OCI-LY3 (cell line): ENCODE measurements at regions not wholly inside any gene's neighbourhood (a gene's known extent, or its start where the extent isn't known, plus 50 kb on each side); places are given as distances from the start of the nearest gene placed in this dataset.

ENCODE experiments used
- H2AFZ ChIP-seq: fragments of 200-600, 300-600 bp; shearing (Covaris generic); 2 replicates; pipeline ENCODE4 v1.6.0; 2014; ENCODE audit warnings: antibody characterized with exemption, low read depth, low read length
- H3K27ac ChIP-seq: fragments of 200-600, 300-600 bp; sonication (generic); 2 replicates; pipeline ENCODE4 v1.5.1; 2014; ENCODE audit warnings: mild to moderate bottlenecking, low read length, moderate library complexity, mixed read lengths
- H3K27me3 ChIP-seq: fragments of 200-600, 300-600 bp; sonication (generic); 2 replicates; pipeline ENCODE4 v1.6.1; 2014; ENCODE audit warnings: low read depth, low read length, mixed read lengths
- H3K36me3 ChIP-seq: fragments of 200-600, 300-600 bp; sonication (generic); replicated peaks from 2 replicates; pipeline ENCODE3; 2014; ENCODE audit warnings: low read depth, low read length, mixed read lengths
- H3K4me1 ChIP-seq: fragments of 300-600, 200-600 bp; sonication (generic); 2 replicates; pipeline ENCODE4 v1.6.1; 2014; ENCODE audit warnings: low read length, mixed read lengths
- H3K4me2 ChIP-seq: fragments of 200-600, 300-600 bp; sonication (generic); 2 replicates; pipeline ENCODE4 v1.6.1; 2014; ENCODE audit warnings: low read length, mixed read lengths
- H3K4me3 ChIP-seq: fragments of 300-600, 200-600 bp; sonication (generic); 2 replicates; pipeline ENCODE4 v1.5.1; 2014; ENCODE audit warnings: antibody characterized with exemption, mild to moderate bottlenecking, low read length, moderate library complexity
- H3K79me2 ChIP-seq: fragments of 300-600, 200-600 bp; shearing (Covaris generic); 2 replicates; pipeline ENCODE4 v1.6.1; 2014; ENCODE audit warnings: mild to moderate bottlenecking, low read length, mixed read lengths
- H3K9ac ChIP-seq: fragments of 300-600, 200-600 bp; shearing (Covaris generic); 2 replicates; pipeline ENCODE4 v1.6.0; 2014; ENCODE audit warnings: mild to moderate bottlenecking, low read length, moderate library complexity
- H3K9me3 ChIP-seq: fragments of 200-600, 300-600 bp; shearing (Covaris generic); 2 replicates; pipeline ENCODE4 v1.6.1; 2014; ENCODE audit warnings: low read length, mixed read lengths; ENCODE audit not compliant: insufficient read depth
- H4K20me1 ChIP-seq: fragments of 200-600, 300-600 bp; sonication (generic); 2 replicates; pipeline ENCODE4 v1.6.1; 2016; ENCODE audit warnings: low read length, mixed read lengths; ENCODE audit not compliant: insufficient read depth
- EZH2phosphoT487 ChIP-seq: fragments of 200-600 bp; shearing (Covaris generic); IDR thresholded peaks from 2 replicates; pipeline ENCODE4 v1.6.1; 2018; ENCODE audit warnings: antibody characterized with exemption, mixed run types, low read depth
- TF ChIP-seq, protein P1 (sequence below): fragments of 200-600, 300-600 bp; sonication (generic); IDR thresholded peaks from 2 replicates; pipeline ENCODE4 v1.5.1; 2014; ENCODE audit warnings: antibody characterized with exemption, low read length, low read depth

DNA sequence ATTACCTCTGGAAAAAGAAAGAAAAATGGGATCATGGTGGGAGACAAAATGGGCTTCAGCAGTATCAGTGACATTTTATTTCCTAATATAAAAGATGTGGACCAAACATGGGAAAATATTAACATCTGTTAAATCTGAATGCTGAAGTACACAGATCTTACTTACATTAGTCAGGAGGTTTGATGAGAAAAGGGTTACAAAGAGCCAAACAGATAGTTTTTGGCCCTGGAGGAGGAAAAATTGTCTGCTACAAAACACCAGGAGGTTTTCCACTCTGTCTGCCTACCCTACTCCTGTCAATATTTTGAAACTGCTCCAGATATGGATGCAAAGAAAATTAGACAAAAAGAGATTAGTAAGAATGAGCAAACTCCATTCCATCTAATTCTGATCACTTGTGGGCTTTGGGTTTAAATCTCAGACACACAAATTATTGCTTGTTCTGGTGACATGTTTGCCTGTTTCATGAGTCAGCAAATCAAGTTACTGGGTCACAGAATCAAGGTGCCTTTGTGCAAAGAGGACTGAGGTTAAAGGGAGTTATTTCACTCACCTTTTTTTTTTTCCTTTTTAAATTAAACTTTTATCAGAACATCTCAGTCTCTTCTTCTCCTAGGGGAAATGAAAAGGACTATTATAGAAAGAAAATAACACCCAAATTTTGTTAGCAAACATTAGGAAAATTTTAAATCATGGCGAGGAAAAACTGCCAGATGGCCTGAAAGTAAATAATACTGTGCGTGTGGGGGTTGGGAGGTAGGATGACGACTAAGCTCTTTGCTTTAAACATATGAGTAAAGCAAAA, 87.0 kb upstream of the SPATS2L start:
- Histone ChIP-seq H4K20me1 (no peaks in the 10 kb centered on the region), H3K4me1 (no peaks in the 10 kb centered on the region), H3K4me2 (no peak overlapping the region), H3K79me2 (no peaks in the 10 kb centered on the region), H3K27me3 (0 out of 2 replicates have a peak, but pooled peaks cover 7% of the 10 kb centered on the region), H3K36me3 (no peaks in the 10 kb centered on the region), H3K27ac (no peak overlapping the region), H3K9me3 (no peaks in the 10 kb centered on the region), H3K4me3 (no peak overlapping the region), H2AFZ (no peak overlapping the region), H3K9ac (no peak overlapping the region)
- TF ChIP-seq EZH2phosphoT487 = no peak
- TF ChIP-seq, protein P1, sequence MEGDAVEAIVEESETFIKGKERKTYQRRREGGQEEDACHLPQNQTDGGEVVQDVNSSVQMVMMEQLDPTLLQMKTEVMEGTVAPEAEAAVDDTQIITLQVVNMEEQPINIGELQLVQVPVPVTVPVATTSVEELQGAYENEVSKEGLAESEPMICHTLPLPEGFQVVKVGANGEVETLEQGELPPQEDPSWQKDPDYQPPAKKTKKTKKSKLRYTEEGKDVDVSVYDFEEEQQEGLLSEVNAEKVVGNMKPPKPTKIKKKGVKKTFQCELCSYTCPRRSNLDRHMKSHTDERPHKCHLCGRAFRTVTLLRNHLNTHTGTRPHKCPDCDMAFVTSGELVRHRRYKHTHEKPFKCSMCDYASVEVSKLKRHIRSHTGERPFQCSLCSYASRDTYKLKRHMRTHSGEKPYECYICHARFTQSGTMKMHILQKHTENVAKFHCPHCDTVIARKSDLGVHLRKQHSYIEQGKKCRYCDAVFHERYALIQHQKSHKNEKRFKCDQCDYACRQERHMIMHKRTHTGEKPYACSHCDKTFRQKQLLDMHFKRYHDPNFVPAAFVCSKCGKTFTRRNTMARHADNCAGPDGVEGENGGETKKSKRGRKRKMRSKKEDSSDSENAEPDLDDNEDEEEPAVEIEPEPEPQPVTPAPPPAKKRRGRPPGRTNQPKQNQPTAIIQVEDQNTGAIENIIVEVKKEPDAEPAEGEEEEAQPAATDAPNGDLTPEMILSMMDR = no peak

DNA sequence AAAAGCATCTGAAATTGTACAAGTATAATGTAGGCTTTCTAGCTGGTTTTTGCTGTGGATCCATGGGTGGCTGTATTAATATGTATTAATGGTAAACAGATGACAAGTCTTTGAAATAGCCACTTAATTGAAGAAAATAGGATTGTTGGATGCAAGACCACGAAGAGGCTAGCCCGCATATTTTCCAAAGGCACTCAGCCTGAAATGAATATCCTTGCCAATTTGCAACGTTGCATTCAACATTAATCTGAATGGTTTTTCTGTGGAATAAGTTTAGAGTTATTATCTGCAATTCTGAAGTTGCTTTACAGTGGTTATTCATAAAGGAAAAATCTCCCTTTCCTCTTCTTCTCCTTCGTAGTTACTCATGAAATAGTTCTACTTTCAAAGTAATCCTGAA, 86.2 kb upstream of the SPATS2L start:
- no peak overlapping the region for H3K4me3 ChIP-seq
- no peaks in the 10 kb centered on the region for H3K79me2 ChIP-seq
- H3K9ac ChIP-seq = no peak overlapping the region
- no peak overlapping the region for H3K27ac ChIP-seq
- no peak overlapping the region for H3K4me2 ChIP-seq
- H3K36me3 ChIP-seq = no peaks in the 10 kb centered on the region
- no peaks in the 10 kb centered on the region for H4K20me1 ChIP-seq
- no peaks in the 10 kb centered on the region for H3K9me3 ChIP-seq
- no peak overlapping the region for H2AFZ ChIP-seq
- H3K27me3 ChIP-seq = 0 out of 2 replicates have a peak, but pooled peaks cover 4% of the 10 kb centered on the region
- no peak for TF ChIP-seq EZH2phosphoT487
- TF ChIP-seq, protein P1 = no peak
- no peaks in the 10 kb centered on the region for H3K4me1 ChIP-seq

DNA sequence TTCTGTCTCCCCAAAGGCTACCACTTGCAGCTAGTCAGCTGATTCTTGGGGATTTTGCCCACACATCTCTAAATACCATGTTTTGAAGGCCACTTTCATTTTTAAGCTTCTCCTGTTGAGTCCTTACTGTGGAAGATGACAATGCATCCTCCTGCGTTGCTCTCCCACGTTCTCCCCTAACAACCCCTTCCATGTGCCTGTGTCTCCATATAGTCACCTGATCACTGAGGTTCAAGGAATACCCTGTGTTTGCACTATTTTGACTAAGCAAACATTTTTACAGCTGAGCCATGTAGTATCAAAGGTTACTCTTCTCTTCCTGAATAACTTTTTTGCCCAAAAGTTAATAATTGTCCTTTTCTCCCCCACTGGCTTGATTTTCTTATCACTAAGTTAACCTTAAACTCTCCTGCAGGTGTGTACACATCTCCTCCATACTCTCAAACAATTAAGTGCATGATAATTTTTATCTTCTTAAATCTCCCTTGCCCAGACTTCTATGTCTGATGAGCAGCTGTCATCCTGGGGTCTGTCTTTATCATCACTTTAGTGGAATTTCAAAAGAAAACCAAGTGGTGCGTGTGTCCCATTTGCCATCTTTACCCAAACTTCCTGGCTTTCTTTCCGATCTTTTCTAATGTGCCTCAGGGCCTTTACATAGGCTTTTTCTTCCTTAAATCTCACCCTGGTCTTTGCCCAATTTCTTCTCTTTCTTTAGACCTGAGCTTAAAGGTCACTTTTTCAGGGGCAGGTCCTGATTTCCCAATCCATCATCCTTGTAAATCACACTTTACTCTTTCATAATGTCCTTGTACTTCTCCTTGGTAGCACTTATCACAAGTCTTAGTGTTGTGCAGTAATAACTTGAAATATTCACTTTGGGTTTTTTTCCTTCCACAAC, 85.2 kb upstream of the SPATS2L start:
- Histone ChIP-seq H3K27me3 (no peaks in the 10 kb centered on the region), H3K4me3 (no peak overlapping the region), H3K27ac (no peak overlapping the region), H2AFZ (no peak overlapping the region), H3K9ac (no peak overlapping the region), H3K9me3 (no peaks in the 10 kb centered on the region), H3K4me2 (no peak overlapping the region), H3K4me1 (no peaks in the 10 kb centered on the region), H3K36me3 (no peaks in the 10 kb centered on the region), H3K79me2 (no peaks in the 10 kb centered on the region), H4K20me1 (no peaks in the 10 kb centered on the region)
- TF ChIP-seq EZH2phosphoT487 = no peak
- TF ChIP-seq, protein P1 = no peak

DNA sequence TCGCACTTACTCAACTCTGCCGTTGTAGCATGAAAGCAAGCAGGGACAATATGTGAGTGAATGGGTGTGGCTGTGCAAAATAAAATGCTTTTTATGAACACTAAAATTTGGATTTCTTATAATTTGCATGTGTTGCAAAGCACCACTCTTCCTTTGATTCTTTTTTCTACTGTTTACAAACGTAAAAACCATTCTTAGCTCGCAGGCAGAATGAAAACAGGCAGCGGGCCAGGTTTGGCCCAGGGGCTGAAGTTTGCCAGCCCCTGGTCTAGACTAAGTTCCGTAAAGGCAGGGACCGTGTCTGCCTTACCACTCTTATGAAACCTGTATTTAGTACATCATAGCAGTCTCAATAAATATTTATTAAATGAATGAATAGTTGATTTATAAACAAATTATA, 83.7 kb upstream of the SPATS2L start:
- no peaks in the 10 kb centered on the region for H3K27me3 ChIP-seq
- H3K9me3 ChIP-seq = no peaks in the 10 kb centered on the region
- H4K20me1 ChIP-seq = no peaks in the 10 kb centered on the region
- TF ChIP-seq, protein P1 = no peak
- no peak for TF ChIP-seq EZH2phosphoT487
- H3K79me2 ChIP-seq = no peaks in the 10 kb centered on the region
- no peak overlapping the region for H3K4me2 ChIP-seq
- H3K27ac ChIP-seq = no peak overlapping the region
- no peak overlapping the region for H3K4me3 ChIP-seq
- no peaks in the 10 kb centered on the region for H3K36me3 ChIP-seq
- H3K4me1 ChIP-seq = no peaks in the 10 kb centered on the region
- no peak overlapping the region for H3K9ac ChIP-seq
- no peak overlapping the region for H2AFZ ChIP-seq
